ENCODE measurements at regions not wholly inside any gene's neighbourhood (a gene's known extent, or its start where the extent isn't known, plus 50 kb on each side); places are given as distances from the start of the nearest gene placed in this dataset.

GRCh38 chr5:98060148-98060547 is 713.3 kb upstream of the RGMB start:
- no peak for TF ChIP-seq EZH2 (IDR thresholded peaks at IDR 0.05; ENCODE audit: borderline replicate concordance, low read depth, low read length, poor library complexity, severe bottlenecking)
- no peak for TF ChIP-seq CTCF (conservative IDR thresholded peaks at IDR 0.05; ENCODE audit: low read depth, low read length)
